T-cell (primary cell): ENCODE measurements at regions not wholly inside any gene's neighbourhood (a gene's known extent, or its start where the extent isn't known, plus 50 kb on each side); places are given as distances from the start of the nearest gene placed in this dataset.
A peak's percentile ranks its signal among the peaks of the same experiment; 100 is the strongest.

Experiments used
- ATAC-seq, 4 experiments: fragments of 200-7000 bp in 3 of 4; fragments of 150-1000 bp in 1 of 4; cut with Tn5 transposase; replicated peaks in 1 of 4; 1 replicate in 3 of 4; 2 replicates in 1 of 4; pipeline ENCODE4 v1.10.0; 2021; ENCODE audit warnings: moderate library complexity in 3 of 4, mild to moderate bottlenecking in 2 of 4, moderate number of reproducible peaks in 1 of 4
- CTCF ChIA-PET, 2 donors: fragments of 300-600 bp; sonication (Branson Sonifier 250); formaldehyde crosslinking; loops; one replicate each; lab custom pipeline; 2022; ENCODE audit warnings: antibody characterized with exemption in 2 of 2; lab: Charles Lee
- POLR2A ChIA-PET, 2 donors: fragments of 300-600 bp; sonication (Branson Sonifier 250); formaldehyde crosslinking; loops; one replicate each; lab custom pipeline; 2022; ENCODE audit warnings: antibody characterized with exemption in 2 of 2; lab: Charles Lee
- DNase-seq, 35 experiments: peaks; one replicate each; pipeline versions ENCODE4 v3.0.0 to v3.0.0-alpha.2; 2013 to 2023
- H3K27ac ChIP-seq: one replicate; pipeline ENCODE4 v1.5.1; 2013; ENCODE audit warnings: low read length
- H3K27me3 ChIP-seq, 2 experiments: replicated peaks in 1 of 2; 1 replicate in 1 of 2; 2 replicates in 1 of 2; pipeline versions ENCODE4 v1.6.1 to v1.7.0; 2013; ENCODE audit warnings: low read length in 1 of 2, mixed read lengths in 1 of 2; ENCODE audit not compliant: control insufficient read depth in 2 of 2, insufficient read depth in 2 of 2; ENCODE audit errors: extremely low read depth in 1 of 2
- H3K36me3 ChIP-seq, 2 donors: 1 replicate in 1 of 2; 2 replicates in 1 of 2; pipeline versions ENCODE4 v1.6.1 to v1.7.0; 2013; ENCODE audit warnings: low read length in 1 of 2; ENCODE audit not compliant: control insufficient read depth in 2 of 2, insufficient read depth in 1 of 2; ENCODE audit errors: extremely low read depth in 1 of 2
- H3K4me1 ChIP-seq, 2 experiments: 1 replicate in 1 of 2; 2 replicates in 1 of 2; pipeline versions ENCODE4 v1.6.1 to v1.7.0; 2013; ENCODE audit warnings: low read length in 2 of 2, mixed read lengths in 1 of 2; ENCODE audit not compliant: insufficient read depth in 2 of 2, control insufficient read depth in 1 of 2; ENCODE audit errors: extremely low read depth in 1 of 2
- H3K4me3 ChIP-seq, 2 donors: 1 replicate in 1 of 2; 2 replicates in 1 of 2; pipeline versions ENCODE4 v1.5.1 to v1.7.0; 2013; ENCODE audit warnings: mild to moderate bottlenecking in 2 of 2, low read length in 1 of 2, moderate library complexity in 1 of 2; ENCODE audit not compliant: control insufficient read depth in 1 of 2; ENCODE audit errors: extremely low read depth in 1 of 2
- H3K9me3 ChIP-seq: 2 replicates; pipeline ENCODE4 v1.7.0; 2013
- H3K27ac Mint-ChIP-seq, 2 donors: one replicate each; pipeline ENCODE4 v1.8.0; 2020 to 2021; ENCODE audit warnings: mild to moderate bottlenecking in 2 of 2, mixed read lengths in 2 of 2
- H3K27me3 Mint-ChIP-seq, 2 donors: one replicate each; pipeline ENCODE4 v1.8.0; 2021 to 2022; ENCODE audit warnings: mixed read lengths in 2 of 2
- H3K36me3 Mint-ChIP-seq: one replicate; pipeline ENCODE4 v1.8.0; 2021; ENCODE audit warnings: mixed read lengths
- H3K4me1 Mint-ChIP-seq, 3 donors: one replicate each; pipeline ENCODE4 v1.8.0; 2020 to 2022; ENCODE audit warnings: mixed read lengths in 3 of 3, mild to moderate bottlenecking in 1 of 3
- H3K4me3 Mint-ChIP-seq, 3 donors: one replicate each; pipeline ENCODE4 v1.8.0; 2020 to 2022; ENCODE audit warnings: mild to moderate bottlenecking in 3 of 3, mixed read lengths in 3 of 3, moderate library complexity in 3 of 3
- H3K9me3 Mint-ChIP-seq, 3 donors: one replicate each; pipeline ENCODE4 v1.8.0; 2020 to 2022; ENCODE audit warnings: mixed read lengths in 3 of 3
- WGBS: methylation state at CpG from one replicate; pipeline ENCODE4 v1.1.5; 2013; ENCODE audit warnings: missing lambda C conversion rate; ENCODE audit not compliant: insufficient coverage; 5-methylcytosine and 5-hydroxymethylcytosine counted together

- DNase-seq (no peak), ATAC-seq (no peak)
- no peaks in the 10 kb centered on the region for H3K4me1 Mint-ChIP-seq
- no peak overlapping the region for H3K27ac Mint-ChIP-seq
- H3K9me3 ChIP-seq: no peaks in the 10 kb centered on the region
- WGBS: 90% methylated on average over 4 of the region's 6 CpGs
- ChIA-PET POLR2A (interaction anchor here in 1 of 2 donors (0.5 to 1.1 kb wide), 2 partner anchors 8 to 1157 kb away, joined by 4 to 10 read pairs; no protein-coding TSS in a partner anchor), CTCF (no interaction called here)
- H3K4me1 ChIP-seq: no peaks in the 10 kb centered on the region
- H3K36me3 ChIP-seq: no peaks in the 10 kb centered on the region
- no peaks in the 10 kb centered on the region for H3K36me3 Mint-ChIP-seq
- H3K27me3 ChIP-seq: peaks cover 0 to 3% of the 10 kb centered on the region in 2 experiments
- no peak overlapping the region for H3K4me3 Mint-ChIP-seq
- no peaks in the 10 kb centered on the region for H3K9me3 Mint-ChIP-seq
- no peak overlapping the region for H3K27ac ChIP-seq
- peaks cover 0 to 3% of the 10 kb centered on the region in 2 donors for H3K27me3 Mint-ChIP-seq
- no peak overlapping the region for H3K4me3 ChIP-seq
Measured at GRCh38 chr13:107217251-107217650, 649.3 kb upstream of the ARGLU1 start.

GRCh38 chr13:107216046-107216755 is 648.3 kb upstream of the ARGLU1 start:
- Histone ChIP-seq H3K27me3 (peaks cover 0 to 3% of the 10 kb centered on the region in 2 experiments), H3K4me3 (no peak overlapping the region), H3K36me3 (no peaks in the 10 kb centered on the region), H3K27ac (no peak overlapping the region), H3K9me3 (no peaks in the 10 kb centered on the region), H3K4me1 (no peaks in the 10 kb centered on the region)
- Mint-ChIP-seq H3K4me3 (no peak overlapping the region), H3K9me3 (no peaks in the 10 kb centered on the region), H3K27ac (no peak overlapping the region), H3K36me3 (no peaks in the 10 kb centered on the region), H3K27me3 (peaks cover 0 to 3% of the 10 kb centered on the region in 2 donors), H3K4me1 (no peaks in the 10 kb centered on the region)
- ChIA-PET CTCF (interaction anchor here in 1 of 2 donors (1.2 kb wide), 1 partner anchor 11 kb away, joined by 3 read pairs; no protein-coding TSS in a partner anchor), POLR2A (interaction anchor here in 1 of 2 donors (1.1 kb wide), 1 partner anchor 9 kb away, joined by 4 read pairs; no protein-coding TSS in a partner anchor)
- DNase-seq: no peak
- no peak for ATAC-seq
- 78% methylated on average over 10 of the region's 11 CpGs for WGBS

- Histone ChIP-seq H3K36me3 (no peaks in the 10 kb centered on the region), H3K9me3 (no peaks in the 10 kb centered on the region), H3K4me1 (no peaks in the 10 kb centered on the region), H3K4me3 (no peak overlapping the region), H3K27ac (no peak overlapping the region), H3K27me3 (no peaks in the 10 kb centered on the region)
- H3K4me3 Mint-ChIP-seq: no peak overlapping the region
- no peak overlapping the region for H3K27ac Mint-ChIP-seq
- ATAC-seq (peak in 1 of 4 experiments; percentile 44), DNase-seq (peak in 19 of 35 experiments; percentile 2 to 40 (median 13))
- POLR2A ChIA-PET: no interaction called here
- H3K36me3 Mint-ChIP-seq: no peaks in the 10 kb centered on the region
- 0% methylated on average over 5 of the region's 8 CpGs for WGBS
- CTCF ChIA-PET: interaction anchor here in 1 of 2 donors (0.7 to 1.1 kb wide), 2 partner anchors 437 to 945 kb away, joined by 3 to 4 read pairs; no protein-coding TSS in a partner anchor
- no peaks in the 10 kb centered on the region for H3K4me1 Mint-ChIP-seq
- no peaks in the 10 kb centered on the region for H3K9me3 Mint-ChIP-seq
- H3K27me3 Mint-ChIP-seq: peaks cover 0 to 8% of the 10 kb centered on the region in 2 donors
Measured at GRCh38 chr13:107211073-107211472, 643.1 kb upstream of the ARGLU1 start.

GRCh38 chr13:107210723-107211030 is 642.7 kb upstream of the ARGLU1 start:
- DNase-seq (no peak), ATAC-seq (no peak)
- Mint-ChIP-seq H3K27me3 (peaks cover 0 to 8% of the 10 kb centered on the region in 2 donors), H3K4me3 (no peak overlapping the region), H3K27ac (no peak overlapping the region), H3K9me3 (no peaks in the 10 kb centered on the region), H3K4me1 (no peaks in the 10 kb centered on the region), H3K36me3 (no peaks in the 10 kb centered on the region)
- no peak overlapping the region for H3K4me3 ChIP-seq
- ChIA-PET POLR2A (no interaction called here), CTCF (no interaction called here)
- no peaks in the 10 kb centered on the region for H3K9me3 ChIP-seq
- no peaks in the 10 kb centered on the region for H3K36me3 ChIP-seq
- WGBS: 81% methylated on average over 4 of the region's 7 CpGs
- H3K27ac ChIP-seq: no peak overlapping the region
- H3K4me1 ChIP-seq: no peaks in the 10 kb centered on the region
- H3K27me3 ChIP-seq: no peaks in the 10 kb centered on the region

GRCh38 chr13:107209824-107210722 is 642.1 kb upstream of the ARGLU1 start:
- no peak overlapping the region for H3K4me3 Mint-ChIP-seq

GRCh38 chr13:107208889-107209288 is 641.0 kb upstream of the ARGLU1 start:
- Mint-ChIP-seq H3K4me1 (no peaks in the 10 kb centered on the region), H3K27me3 (peaks cover 3 to 13% of the 10 kb centered on the region in 2 donors), H3K27ac (no peak overlapping the region), H3K9me3 (no peaks in the 10 kb centered on the region), H3K4me3 (no peak overlapping the region), H3K36me3 (no peaks in the 10 kb centered on the region)
- Histone ChIP-seq H3K36me3 (no peaks in the 10 kb centered on the region), H3K4me3 (no peak overlapping the region), H3K4me1 (no peaks in the 10 kb centered on the region), H3K27ac (no peak overlapping the region), H3K9me3 (no peaks in the 10 kb centered on the region), H3K27me3 (no peaks in the 10 kb centered on the region)
- ChIA-PET POLR2A (no interaction called here), CTCF (interaction anchor here in 1 of 2 donors (0.7 to 1.1 kb wide), 4 partner anchors 9 to 947 kb away, joined by 3 to 7 read pairs (median 4); no protein-coding TSS in a partner anchor)
- DNase-seq (no peak), ATAC-seq (no peak)
- no CpG with 5 or more reads among the region's 4 CpGs for WGBS

More at GRCh38 chr13:107209824-107210722, 642.1 kb upstream of the ARGLU1 start:
- H3K9me3 ChIP-seq: no peaks in the 10 kb centered on the region
- H3K27ac ChIP-seq: no peak overlapping the region
- no peak for DNase-seq
- Mint-ChIP-seq H3K27me3 (peaks cover 3 to 13% of the 10 kb centered on the region in 2 donors), H3K4me1 (no peaks in the 10 kb centered on the region), H3K9me3 (no peaks in the 10 kb centered on the region), H3K36me3 (no peaks in the 10 kb centered on the region), H3K27ac (no peak overlapping the region)
- no peak for ATAC-seq
- H3K27me3 ChIP-seq: no peaks in the 10 kb centered on the region
- POLR2A ChIA-PET: no interaction called here
- CTCF ChIA-PET: interaction anchor here in 1 of 2 donors (0.5 to 1.0 kb wide), 2 partner anchors 440 to 944 kb away, joined by 6 to 7 read pairs; no protein-coding TSS in a partner anchor
- H3K36me3 ChIP-seq: no peaks in the 10 kb centered on the region
- H3K4me1 ChIP-seq: no peaks in the 10 kb centered on the region
- WGBS: 74% methylated on average over 3 of the region's 11 CpGs
- no peak overlapping the region for H3K4me3 ChIP-seq
